ENCODE measurements at regions not wholly inside any gene's neighbourhood (a gene's known extent, or its start where the extent isn't known, plus 50 kb on each side); places are given as distances from the start of the nearest gene placed in this dataset.
"Not testable (repeated sequence)": the region's sequence is repeated elsewhere in the genome, so short reads cannot be mapped to it uniquely, and the experiment has no call there.

- DNase-seq = no peak
Observed at GRCh38 chr1:60949154-60949825, 133.1 kb upstream of the NFIA start.

GRCh38 chr1:60948486-60948885 is 133.9 kb upstream of the NFIA start:
- DNase-seq = no peak

GRCh38 chr1:60947367-60947766 is 135.0 kb upstream of the NFIA start:
- no peak for DNase-seq

GRCh38 chr1:60942896-60943638 is 139.3 kb upstream of the NFIA start:
- DNase-seq = no peak

GRCh38 chr1:60942291-60942690 is 140.1 kb upstream of the NFIA start:
- no peak for DNase-seq

- not testable (repeated sequence) for DNase-seq
Observed at GRCh38 chr1:60940685-60941084, 141.7 kb upstream of the NFIA start.

GRCh38 chr1:60937720-60938119 is 144.6 kb upstream of the NFIA start:
- no peak for DNase-seq

GRCh38 chr1:60936591-60937342 is 145.6 kb upstream of the NFIA start:
- DNase-seq = no peak

- DNase-seq = no peak
Observed at GRCh38 chr1:60936163-60936562, 146.2 kb upstream of the NFIA start.

GRCh38 chr1:60935599-60936110 is 146.7 kb upstream of the NFIA start:
- no peak for DNase-seq

GRCh38 chr1:60930130-60930529 is 152.2 kb upstream of the NFIA start:
- DNase-seq = no peak

- DNase-seq = no peak
Observed at GRCh38 chr1:60924964-60925798, 157.2 kb upstream of the NFIA start.

- DNase-seq = no peak
Observed at GRCh38 chr1:60924165-60924564, 158.2 kb upstream of the NFIA start.

GRCh38 chr1:60923389-60924087 is 158.8 kb upstream of the NFIA start:
- no peak for DNase-seq

GRCh38 chr1:60922304-60922703 is 160.1 kb upstream of the NFIA start:
- DNase-seq = no peak

- DNase-seq = no peak
Observed at GRCh38 chr1:60921175-60921574, 161.2 kb upstream of the NFIA start.

- no peak for DNase-seq
Observed at GRCh38 chr1:60920561-60920960, 161.8 kb upstream of the NFIA start.

- DNase-seq = no peak
Observed at GRCh38 chr1:60918867-60919266, 163.5 kb upstream of the NFIA start.

GRCh38 chr1:60916906-60917305 is 165.5 kb upstream of the NFIA start:
- no peak for DNase-seq

- no peak for DNase-seq
Observed at GRCh38 chr1:60916199-60916598, 166.2 kb upstream of the NFIA start.

- DNase-seq = no peak
Observed at GRCh38 chr1:60915441-60915840, 166.9 kb upstream of the NFIA start.

GRCh38 chr1:60914982-60915381 is 167.4 kb upstream of the NFIA start:
- no peak for DNase-seq

Measured in activated CD4-positive, alpha-beta T cell treated with anti-CD3 and anti-CD28 coated beads, Interleukin-2, amount 50 U/mL, for 1 hour (primary cell).